IPS DF 6.9 (cell line): ENCODE measurements at regions not wholly inside any gene's neighbourhood (a gene's known extent, or its start where the extent isn't known, plus 50 kb on each side); places are given as distances from the start of the nearest gene placed in this dataset.
"Not testable (repeated sequence)": the region's sequence is repeated elsewhere in the genome, so short reads cannot be mapped to it uniquely, and the experiment has no call there.

Experiments
- DNase-seq: peaks from one replicate; pipeline ENCODE4 v3.0.0-alpha.2; 2013; ENCODE audit warnings: low read depth, low spot score
- H3K27ac ChIP-seq: one replicate; pipeline ENCODE4 v1.5.1; 2013; ENCODE audit warnings: low read length, control low read depth
- H3K27me3 ChIP-seq: 2 replicates; pipeline ENCODE4 v1.6.1; 2013; ENCODE audit warnings: mild to moderate bottlenecking, low read length; ENCODE audit not compliant: control insufficient read depth, insufficient read depth
- H3K36me3 ChIP-seq: 2 replicates; pipeline ENCODE4 v1.6.1; 2013; ENCODE audit warnings: low read length; ENCODE audit not compliant: control insufficient read depth, insufficient read depth
- H3K4me1 ChIP-seq: 2 replicates; pipeline ENCODE4 v1.6.1; 2013; ENCODE audit warnings: low read length; ENCODE audit not compliant: control insufficient read depth, insufficient read depth
- H3K4me3 ChIP-seq: 2 replicates; pipeline ENCODE4 v1.5.1; 2013; ENCODE audit warnings: mild to moderate bottlenecking, low read length
- H3K9me3 ChIP-seq: 2 replicates; pipeline ENCODE4 v1.6.1; 2013; ENCODE audit warnings: low read length, inconsistent platforms; ENCODE audit not compliant: control insufficient read depth, insufficient read depth
- WGBS: extraction: QIAGEN DNeasy Blood & Tissue Kit; methylation state at CpG from one replicate; pipeline ENCODE4 v1.1.7; 2013; ENCODE audit warnings: mixed read lengths, missing lambda C conversion rate; ENCODE audit not compliant: insufficient read length, insufficient coverage; 5-methylcytosine and 5-hydroxymethylcytosine counted together

GRCh38 chr12:131381716-131382430, 329.0 kb upstream of the SFSWAP start:
- Histone ChIP-seq H3K4me3 (no peak overlapping the region), H3K27ac (no peak overlapping the region), H3K9me3 (no peaks in the 10 kb centered on the region), H3K27me3 (no peaks in the 10 kb centered on the region), H3K36me3 (no peaks in the 10 kb centered on the region), H3K4me1 (peaks cover 2% of the 10 kb centered on the region; the same call in 1 of the 2 replicates)
- no peak for DNase-seq
- WGBS: no CpG with 5 or more reads among the region's 22 CpGs

GRCh38 chr12:131383291-131383690, 327.6 kb upstream of the SFSWAP start:
- H3K4me3 ChIP-seq: no peak overlapping the region
- no CpG with 5 or more reads among the region's 9 CpGs for WGBS
- H3K4me1 ChIP-seq: peaks cover 3% of the 10 kb centered on the region
- no peaks in the 10 kb centered on the region for H3K36me3 ChIP-seq
- H3K27ac ChIP-seq: no peak overlapping the region
- no peaks in the 10 kb centered on the region for H3K27me3 ChIP-seq
- H3K9me3 ChIP-seq: no peaks in the 10 kb centered on the region
- no peak for DNase-seq

GRCh38 chr12:131383741-131384543, 326.9 kb upstream of the SFSWAP start:
- H3K9me3 ChIP-seq: no peaks in the 10 kb centered on the region
- H3K27me3 ChIP-seq: no peaks in the 10 kb centered on the region
- WGBS: no CpG with 5 or more reads among the region's 21 CpGs
- no peaks in the 10 kb centered on the region for H3K36me3 ChIP-seq
- H3K27ac ChIP-seq: no peak overlapping the region
- H3K4me3 ChIP-seq: no peak overlapping the region
- no peak for DNase-seq
- peaks cover 5% of the 10 kb centered on the region for H3K4me1 ChIP-seq

- Histone ChIP-seq H3K4me1 (peaks cover 6% of the 10 kb centered on the region), H3K36me3 (no peaks in the 10 kb centered on the region), H3K9me3 (no peaks in the 10 kb centered on the region), H3K4me3 (no peak overlapping the region), H3K27ac (no peak overlapping the region), H3K27me3 (no peaks in the 10 kb centered on the region)
- no peak for DNase-seq
- no CpG with 5 or more reads among the region's 8 CpGs for WGBS
These were observed 326.4 kb upstream of the SFSWAP start for GRCh38 chr12:131384544-131384855.

- WGBS: no CpG with 5 or more reads among the region's 26 CpGs
- DNase-seq: no peak
- no peak overlapping the region for H3K27ac ChIP-seq
- no peaks in the 10 kb centered on the region for H3K36me3 ChIP-seq
- H3K27me3 ChIP-seq: no peaks in the 10 kb centered on the region
- no peak overlapping the region for H3K4me3 ChIP-seq
- H3K9me3 ChIP-seq: no peaks in the 10 kb centered on the region
- peaks cover 6% of the 10 kb centered on the region for H3K4me1 ChIP-seq
These were observed 325.4 kb upstream of the SFSWAP start for GRCh38 chr12:131385313-131386166.

GRCh38 chr12:131386167-131386521, 324.7 kb upstream of the SFSWAP start:
- no peaks in the 10 kb centered on the region for H3K36me3 ChIP-seq
- peaks cover 6% of the 10 kb centered on the region for H3K4me1 ChIP-seq
- no peaks in the 10 kb centered on the region for H3K9me3 ChIP-seq
- H3K27me3 ChIP-seq: no peaks in the 10 kb centered on the region
- no CpG with 5 or more reads among the region's 9 CpGs for WGBS
- DNase-seq: no peak
- no peak overlapping the region for H3K4me3 ChIP-seq
- H3K27ac ChIP-seq: no peak overlapping the region

GRCh38 chr12:131386781-131387180, 324.1 kb upstream of the SFSWAP start:
- H3K9me3 ChIP-seq: no peaks in the 10 kb centered on the region
- H3K4me1 ChIP-seq: peaks cover 6% of the 10 kb centered on the region
- no peak overlapping the region for H3K4me3 ChIP-seq
- no peak for DNase-seq
- H3K27me3 ChIP-seq: no peaks in the 10 kb centered on the region
- WGBS: no CpG with 5 or more reads among the region's 11 CpGs
- H3K36me3 ChIP-seq: no peaks in the 10 kb centered on the region
- H3K27ac ChIP-seq: no peak overlapping the region

- WGBS: no CpG with 5 or more reads among the region's 35 CpGs
- peaks cover 6% of the 10 kb centered on the region for H3K4me1 ChIP-seq
- no peaks in the 10 kb centered on the region for H3K27me3 ChIP-seq
- H3K36me3 ChIP-seq: no peaks in the 10 kb centered on the region
- no peak overlapping the region for H3K27ac ChIP-seq
- DNase-seq: no peak
- no peaks in the 10 kb centered on the region for H3K9me3 ChIP-seq
- no peak overlapping the region for H3K4me3 ChIP-seq
These were observed 323.4 kb upstream of the SFSWAP start for GRCh38 chr12:131387281-131388163.

- not testable (repeated sequence) for H3K27me3 ChIP-seq, H3K4me3 ChIP-seq, H3K36me3 ChIP-seq, H3K4me1 ChIP-seq, DNase-seq, H3K27ac ChIP-seq, H3K9me3 ChIP-seq
- WGBS: no CpG with 5 or more reads among the region's 10 CpGs
These were observed 322.5 kb upstream of the SFSWAP start for GRCh38 chr12:131388164-131389053.
